HG03342 (cell line): ENCODE measurements at regions not wholly inside any gene's neighbourhood (a gene's known extent, or its start where the extent isn't known, plus 50 kb on each side); places are given as distances from the start of the nearest gene placed in this dataset.
"Not testable (repeated sequence)": the region's sequence is repeated elsewhere in the genome, so short reads cannot be mapped to it uniquely, and the experiment has no call there.

Experiments used
- ATAC-seq: cut with Tn5 transposase; IDR thresholded peaks from one replicate; pipeline ENCODE4 v1.9.1; 2021; ENCODE audit warnings: mild to moderate bottlenecking, moderate library complexity; ENCODE audit not compliant: unreplicated experiment

DNA sequence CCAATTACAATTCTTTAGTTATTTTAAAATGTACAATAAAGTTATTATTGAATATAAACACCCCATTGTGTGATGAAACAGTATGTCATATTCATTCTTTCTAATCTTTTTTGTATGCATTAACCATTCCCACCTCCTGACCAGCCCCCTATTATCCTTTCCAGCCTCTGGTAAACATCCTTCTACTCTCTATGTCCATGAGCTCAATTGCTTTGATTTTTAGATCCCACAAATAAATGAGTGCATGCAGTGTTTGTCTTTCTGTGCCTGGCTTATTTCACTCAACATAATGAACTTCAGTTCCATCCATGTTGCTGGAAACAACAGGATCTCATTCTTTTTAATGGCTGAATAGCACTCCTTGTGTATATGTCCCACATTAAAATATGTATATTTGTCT lies 1858.9 kb upstream of the C9orf72 start:
- ATAC-seq, result no peak

DNA sequence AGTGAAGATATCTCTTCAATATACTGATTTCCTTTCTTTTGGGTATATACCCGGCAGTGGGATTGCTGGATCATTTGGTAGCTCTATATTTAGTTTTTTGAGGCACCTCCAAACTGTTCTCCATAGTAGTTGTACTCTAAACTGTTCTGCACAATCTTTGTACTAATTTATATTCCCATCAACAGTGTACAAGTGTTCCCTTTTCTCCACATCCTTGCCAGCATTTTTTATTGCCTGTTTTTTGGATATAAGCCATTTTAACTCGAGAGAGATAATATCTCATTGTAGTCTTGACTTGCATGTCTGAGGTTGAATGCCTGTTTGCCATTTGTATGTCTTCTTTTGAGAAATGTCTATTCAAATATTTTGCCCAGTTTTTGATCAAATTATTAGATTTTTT lies 1859.4 kb upstream of the C9orf72 start:
- not testable (repeated sequence) for ATAC-seq

DNA sequence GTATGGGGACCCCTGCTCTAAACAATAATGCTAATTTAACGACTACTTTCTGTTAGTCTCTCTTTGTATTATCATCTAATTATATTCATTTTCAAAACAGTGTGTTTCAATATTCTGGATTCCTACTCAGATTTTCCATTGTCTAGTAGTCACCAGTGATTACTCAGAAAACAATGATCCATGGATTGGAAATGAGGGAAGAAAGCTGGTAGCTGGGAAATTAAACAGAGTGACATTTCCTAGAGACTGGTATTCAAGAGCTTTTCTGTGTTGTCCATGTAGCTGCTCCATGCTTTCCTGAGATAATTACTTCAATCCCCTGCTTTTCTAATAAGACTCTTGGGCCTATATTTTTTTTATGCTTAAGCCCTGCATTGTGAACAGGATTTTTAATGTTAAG lies 1862.1 kb upstream of the C9orf72 start:
- no peak for ATAC-seq

DNA sequence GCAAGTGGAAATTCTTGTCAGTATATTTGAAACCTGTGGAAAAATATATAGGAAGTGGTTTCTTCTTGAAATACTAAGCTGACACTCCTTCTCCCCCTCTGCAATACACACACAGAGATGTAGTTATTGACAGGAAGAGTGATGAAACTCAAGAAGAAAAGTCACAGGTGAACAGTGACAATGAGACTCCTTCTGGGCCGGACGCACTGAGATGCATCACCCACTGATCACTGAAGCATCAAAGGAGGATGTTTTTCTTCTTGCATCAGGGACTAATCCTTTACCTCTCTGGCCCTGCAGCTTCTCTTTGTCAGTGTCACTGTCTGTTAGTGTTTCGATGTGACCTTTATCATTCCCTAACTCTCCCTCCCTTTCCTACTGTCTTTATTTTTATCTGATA lies 1864.2 kb upstream of the C9orf72 start:
- ATAC-seq, result no peak

DNA sequence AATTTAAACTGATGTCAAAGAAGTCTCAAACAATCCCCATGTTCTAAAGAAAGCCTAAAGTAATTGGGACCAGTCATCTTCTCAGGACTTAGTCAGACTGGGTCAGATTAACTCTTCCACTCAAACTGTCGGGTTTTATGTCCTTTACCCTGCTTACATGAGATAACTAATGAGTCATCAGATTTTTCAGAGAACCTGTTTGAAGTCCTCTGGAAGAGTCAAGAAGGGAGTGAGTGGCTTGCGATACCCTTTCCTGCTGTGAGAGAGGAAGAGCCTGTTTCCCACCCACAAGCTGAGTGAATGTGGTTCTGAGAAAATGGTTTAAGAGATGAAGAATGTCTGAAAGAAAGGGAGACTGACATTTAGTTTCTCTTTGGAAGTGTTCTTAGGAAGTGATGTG lies 1866.7 kb upstream of the C9orf72 start:
- ATAC-seq, result no peak

DNA sequence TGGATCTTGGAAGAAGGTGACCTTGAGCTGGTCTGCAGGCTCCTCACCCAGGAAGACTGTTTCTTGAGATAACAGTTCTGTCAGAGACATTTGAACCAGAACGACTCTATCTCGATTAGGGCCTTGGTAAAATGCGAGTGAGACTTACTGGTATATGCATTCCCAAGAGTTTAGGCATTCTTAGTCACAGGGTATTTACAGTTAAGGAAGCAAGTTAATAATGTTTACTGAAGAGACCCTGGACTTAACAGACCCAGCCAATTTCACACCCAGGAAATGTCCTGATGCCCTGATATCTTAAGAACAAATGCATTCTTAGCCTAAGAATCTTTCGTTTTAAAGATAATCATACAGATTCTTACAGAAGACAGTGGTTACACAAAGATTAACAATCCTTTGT lies 1867.2 kb upstream of the C9orf72 start:
- ATAC-seq, result no peak

DNA sequence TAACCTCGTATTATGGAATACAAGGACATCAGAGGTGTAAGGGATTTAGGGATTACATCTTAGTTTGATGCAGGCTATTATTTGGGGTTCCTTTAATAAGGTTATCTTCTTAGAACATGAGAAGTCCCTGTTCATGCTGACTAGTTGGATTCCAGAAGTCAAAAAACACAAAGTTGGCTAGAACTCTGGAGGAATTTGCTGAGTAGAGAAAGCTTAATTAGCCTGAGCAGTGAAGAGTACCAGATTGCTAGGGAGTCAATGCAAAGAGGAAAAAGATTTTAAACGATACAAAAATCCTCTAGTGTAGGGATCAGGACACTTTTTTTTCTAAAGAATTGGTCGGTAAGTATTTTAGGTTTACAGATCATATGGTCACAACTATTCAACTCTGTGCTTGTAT lies 1872.5 kb upstream of the C9orf72 start:
- no peak for ATAC-seq

DNA sequence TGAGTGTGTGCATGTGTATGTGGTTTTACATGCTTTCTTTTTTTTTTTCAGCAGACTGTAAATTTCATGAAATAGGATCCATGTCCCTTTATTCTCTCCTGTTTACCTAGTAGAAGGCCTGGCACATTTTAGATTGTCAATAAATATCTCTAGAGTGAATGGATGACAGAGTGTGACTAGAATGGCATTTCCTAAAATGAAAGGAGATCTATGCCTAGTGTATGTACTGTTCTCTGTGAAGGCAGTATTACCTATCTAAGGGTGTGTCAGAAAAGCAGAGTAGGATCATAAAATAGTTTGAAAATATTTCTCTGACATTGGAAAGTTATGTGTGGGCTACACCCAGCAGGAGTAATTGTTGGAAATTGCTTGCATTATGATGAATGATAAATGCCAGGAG lies 1876.0 kb upstream of the C9orf72 start:
- ATAC-seq, result no peak

DNA sequence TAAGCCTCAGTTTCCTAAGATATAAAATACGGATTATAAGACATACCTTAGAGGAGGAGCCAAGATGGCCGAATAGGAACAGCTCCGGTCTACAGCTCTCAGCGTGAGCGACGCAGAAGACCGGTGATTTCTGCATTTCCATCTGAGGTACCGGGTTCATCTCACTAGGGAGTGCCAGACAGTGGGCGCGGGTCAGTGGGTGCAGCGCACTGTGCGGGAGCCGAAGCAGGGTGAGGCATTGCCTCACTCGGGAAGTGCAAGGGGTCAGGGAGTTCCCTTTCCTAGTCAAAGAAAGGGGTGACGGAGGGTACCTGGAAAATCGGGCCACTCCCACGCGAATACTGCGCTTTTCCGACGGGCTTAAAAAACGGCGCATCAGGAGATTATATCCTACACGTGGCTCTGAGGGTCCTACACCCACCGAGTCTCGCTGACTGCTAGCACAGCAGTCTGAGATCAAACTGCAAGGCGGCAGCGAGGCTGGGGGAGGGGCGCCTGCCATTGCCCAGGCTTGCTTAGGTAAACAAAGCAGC lies 1877.1 kb upstream of the C9orf72 start:
- ATAC-seq, result not testable (repeated sequence)

DNA sequence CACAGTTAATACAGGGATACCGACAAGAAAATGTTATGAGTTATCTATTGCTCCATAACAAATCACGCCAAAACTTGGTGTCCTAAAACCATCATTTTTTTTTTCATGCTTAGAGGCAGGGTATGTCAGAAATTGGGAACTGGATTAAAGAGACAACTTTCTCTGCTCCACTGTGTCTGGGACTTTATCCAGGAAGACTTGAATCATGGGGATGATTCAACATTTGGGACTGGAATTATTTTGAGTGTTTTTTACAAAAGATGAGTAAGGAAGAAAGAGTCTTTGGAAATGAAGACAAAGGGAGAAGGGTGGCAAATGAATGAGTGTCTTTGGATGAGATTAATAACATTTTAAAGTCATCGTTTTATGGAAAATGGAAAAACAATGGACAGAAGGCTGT lies 1883.7 kb upstream of the C9orf72 start:
- no peak for ATAC-seq

DNA sequence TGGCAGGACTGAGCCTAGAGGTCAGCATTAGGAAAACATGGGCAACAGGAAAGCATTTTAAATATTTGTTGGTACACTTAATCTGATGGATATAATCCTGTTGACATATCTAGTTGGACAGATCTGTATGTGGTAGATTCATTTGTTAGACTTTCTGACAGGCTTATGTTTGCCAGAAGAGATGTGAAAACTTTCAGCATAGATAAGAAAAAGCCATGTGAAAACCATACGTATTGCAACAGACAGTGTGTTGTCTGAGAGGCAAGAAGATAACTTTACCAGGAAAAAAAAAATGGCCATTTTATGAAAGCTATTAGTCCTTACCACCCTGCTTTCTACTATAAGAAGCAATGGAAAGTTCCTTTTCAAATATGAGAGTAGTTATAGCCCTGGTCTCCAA lies 1902.2 kb upstream of the C9orf72 start:
- ATAC-seq, result no peak

DNA sequence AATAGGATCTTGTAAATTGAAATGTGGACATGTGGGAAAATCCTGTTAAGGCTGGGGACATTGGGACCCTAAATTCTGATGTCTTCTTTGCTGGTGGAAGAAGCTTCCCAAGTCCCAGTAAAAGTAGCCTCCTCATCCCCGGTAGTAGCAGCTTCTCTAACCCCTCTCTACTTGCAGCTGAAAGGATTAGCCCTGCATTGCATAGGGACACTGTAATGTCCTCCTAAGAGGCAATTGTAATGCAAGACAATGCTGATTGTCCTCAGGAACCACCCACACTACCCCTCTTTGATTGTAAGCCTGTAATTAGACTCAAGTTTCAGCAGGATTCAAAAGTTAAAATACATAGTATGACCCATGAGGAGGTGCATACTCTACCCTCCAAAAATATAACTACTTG lies 1938.4 kb upstream of the C9orf72 start:
- no peak for ATAC-seq

DNA sequence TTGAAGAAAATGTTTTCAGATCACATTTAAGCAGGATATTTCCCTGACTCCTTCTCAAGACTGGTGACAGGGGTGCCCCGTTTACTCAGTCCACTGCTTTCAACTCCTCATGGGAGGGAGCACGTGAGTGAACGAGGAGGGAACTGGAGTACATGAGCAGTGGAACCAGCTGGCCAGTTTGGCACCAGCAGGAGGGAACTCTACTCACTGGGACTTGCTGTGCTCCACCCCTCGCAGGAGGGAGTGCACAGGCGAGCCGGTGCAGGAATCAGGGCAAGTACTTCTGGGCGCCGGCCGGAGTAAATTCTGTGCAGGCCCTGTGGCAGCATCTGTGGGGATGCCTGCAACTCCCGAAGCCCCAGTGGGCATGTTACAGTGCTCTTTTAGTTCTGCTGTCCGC lies 1941.1 kb upstream of the C9orf72 start:
- no peak for ATAC-seq

DNA sequence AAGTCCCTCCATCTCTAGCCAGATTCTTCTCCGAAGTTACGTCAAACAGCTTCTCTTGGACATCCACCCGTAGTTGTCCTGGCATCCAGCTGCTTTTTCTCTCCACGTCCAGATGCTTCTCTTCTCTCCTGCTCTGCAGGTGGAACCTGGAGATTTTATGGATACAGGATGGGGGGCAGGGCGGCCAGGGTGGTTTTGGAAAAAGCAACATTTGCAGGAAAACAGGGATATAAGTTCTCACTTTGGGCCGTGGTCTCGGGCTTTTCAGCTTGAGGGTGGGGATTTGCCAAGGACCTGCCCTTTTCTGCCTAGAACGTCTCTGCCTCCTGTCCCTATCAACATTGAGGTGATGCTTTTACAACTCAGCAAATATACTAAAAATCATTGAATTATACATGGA lies 1941.6 kb upstream of the C9orf72 start:
- ATAC-seq, result no peak

DNA sequence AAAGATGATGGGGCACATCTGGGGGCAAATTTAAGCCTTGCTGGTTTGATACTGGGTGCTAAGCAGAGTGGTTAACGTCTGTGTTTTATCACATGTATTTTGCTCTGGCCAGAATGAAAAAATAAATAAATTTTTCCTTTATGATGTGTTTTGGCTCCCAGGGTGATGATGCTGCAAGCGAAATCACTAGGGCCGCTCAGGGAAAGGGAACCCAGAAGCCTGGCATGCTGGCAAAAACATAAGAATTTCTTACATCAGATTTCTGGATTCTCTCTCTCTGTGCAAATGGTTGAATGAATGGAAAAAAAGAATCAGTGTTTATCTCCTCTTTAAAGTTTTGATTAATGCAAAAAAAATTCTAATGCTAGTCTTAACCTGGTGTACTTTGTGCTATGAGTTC lies 1975.2 kb upstream of the C9orf72 start:
- ATAC-seq, result no peak

DNA sequence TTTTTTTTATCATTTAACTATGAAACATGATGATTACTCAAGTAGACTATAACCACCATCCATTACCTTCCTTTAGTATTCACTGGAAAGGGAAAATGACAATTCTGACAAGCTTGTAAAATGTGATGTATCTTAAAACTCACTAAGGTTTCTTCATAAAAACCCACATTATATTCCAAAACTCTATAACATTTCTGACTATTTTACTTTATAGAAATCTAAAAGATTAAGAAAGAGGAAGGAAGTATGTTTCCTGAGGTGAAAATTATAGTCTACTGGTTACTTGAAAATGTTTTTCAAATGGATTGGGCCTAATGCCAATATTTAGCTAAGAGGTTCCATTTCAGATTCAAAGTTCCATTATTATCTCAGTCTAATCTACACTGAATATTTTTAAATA lies 1982.2 kb upstream of the C9orf72 start:
- ATAC-seq, result no peak

DNA sequence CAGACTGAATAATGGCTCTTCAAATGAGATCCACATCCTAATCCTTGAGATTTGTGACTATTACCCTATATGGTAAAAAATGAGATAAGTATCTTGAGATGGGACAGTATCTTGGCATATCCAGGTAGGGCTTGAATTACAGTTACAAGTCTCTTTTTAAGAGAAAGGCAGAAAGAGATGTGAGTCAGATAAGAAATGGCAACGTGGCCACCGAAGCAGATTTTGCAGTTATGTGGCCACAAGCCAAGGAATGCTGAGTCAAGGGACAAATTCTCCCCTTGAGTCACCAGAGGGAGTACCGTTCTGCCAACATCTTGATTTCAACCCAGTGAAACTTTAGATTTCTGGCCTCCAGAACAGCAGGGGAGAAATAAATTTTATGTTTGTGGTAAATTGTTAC lies 1983.0 kb upstream of the C9orf72 start:
- ATAC-seq, result no peak

DNA sequence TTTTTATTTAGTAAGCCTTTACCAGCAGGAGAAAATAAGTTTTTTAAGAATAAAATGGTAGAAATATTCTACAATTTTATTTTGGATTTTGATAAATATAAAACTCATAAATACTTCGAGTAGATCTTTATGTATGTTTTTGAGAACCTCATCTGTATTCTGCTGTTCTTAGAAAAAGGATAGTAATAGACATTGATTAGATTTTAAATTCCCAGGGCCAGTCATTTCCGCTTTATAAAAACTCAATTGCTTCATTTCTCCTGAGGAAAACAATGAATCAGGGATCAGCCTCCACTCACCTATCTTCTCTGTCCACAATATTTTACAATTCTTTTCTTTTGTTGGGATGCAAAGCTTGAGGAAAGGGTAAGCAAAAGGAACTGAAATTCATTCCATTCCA lies 1983.5 kb upstream of the C9orf72 start:
- ATAC-seq, result no peak

DNA sequence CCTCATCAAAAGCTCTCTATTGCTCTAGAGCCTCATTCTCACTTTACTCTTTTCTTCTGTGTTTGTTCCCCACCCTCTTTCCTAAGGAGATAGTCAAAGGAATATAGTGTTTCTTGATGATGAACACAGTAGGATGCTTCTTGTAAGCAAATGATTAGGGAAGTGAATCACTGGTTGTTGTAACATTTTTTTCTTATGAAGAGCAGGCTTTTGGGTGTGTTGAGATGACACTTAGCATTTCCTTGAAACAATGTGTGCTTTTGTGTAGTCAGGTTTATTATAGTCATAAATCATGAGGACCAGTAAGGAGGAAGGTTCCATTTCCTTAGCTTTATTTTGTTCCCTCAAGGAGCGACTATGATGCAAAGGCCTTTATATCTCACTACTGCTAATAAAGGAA lies 1991.3 kb upstream of the C9orf72 start:
- ATAC-seq, result no peak

DNA sequence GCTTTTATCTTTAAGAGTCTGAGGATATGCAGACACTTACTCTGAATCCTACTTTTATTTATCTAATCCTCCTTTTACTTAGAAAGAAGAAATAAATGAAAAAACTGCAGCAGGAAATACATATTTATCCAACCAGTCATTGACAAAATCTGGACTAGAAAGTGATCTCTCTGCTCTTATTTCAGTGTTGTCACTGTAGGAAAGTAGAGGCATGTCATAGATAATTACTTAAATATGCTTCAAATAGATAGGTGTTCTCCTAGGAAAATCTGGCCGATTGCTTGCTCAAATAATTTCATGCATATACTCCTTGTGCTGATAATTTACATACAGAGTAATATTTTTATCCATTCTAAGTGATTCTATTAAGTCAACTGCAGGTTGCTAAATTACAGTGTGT lies 2001.9 kb upstream of the C9orf72 start:
- ATAC-seq, result no peak

DNA sequence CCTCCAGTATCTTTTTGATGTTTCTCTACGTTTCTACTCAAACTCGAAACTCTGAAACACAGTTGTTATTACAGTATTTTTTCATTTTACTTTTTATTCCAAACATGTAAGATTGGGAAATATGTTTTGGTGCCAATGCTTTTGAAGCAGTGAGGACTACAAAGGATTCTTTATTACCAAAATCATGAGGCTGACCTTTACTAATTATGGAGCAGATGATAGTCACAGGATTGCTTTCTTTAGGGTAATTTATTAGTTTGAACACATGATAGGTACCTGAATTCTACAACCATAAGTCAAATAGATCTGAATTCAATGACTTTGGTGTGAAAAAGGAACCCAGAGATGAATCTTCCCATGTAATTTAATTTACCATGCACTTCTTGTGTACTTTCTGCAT lies 2015.1 kb upstream of the C9orf72 start:
- ATAC-seq, result no peak

DNA sequence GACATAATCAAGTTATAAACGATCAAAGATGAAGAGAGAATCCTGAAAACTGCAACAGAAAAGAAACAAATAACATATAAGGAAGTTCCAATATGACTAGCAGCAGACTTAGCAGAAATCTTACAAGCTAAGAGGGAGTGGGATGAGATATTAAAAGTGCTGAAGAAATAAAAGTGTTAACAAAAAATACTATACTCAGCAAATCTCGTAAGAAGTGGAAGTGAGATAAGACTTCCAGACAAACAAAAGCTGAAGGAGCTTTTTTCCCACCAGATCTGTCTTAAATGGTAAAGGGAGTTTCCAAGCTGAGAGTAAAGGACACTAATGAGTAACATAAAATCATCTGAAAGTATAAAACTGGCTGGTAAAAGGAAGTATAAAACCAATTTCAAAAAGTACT lies 2036.0 kb upstream of the C9orf72 start:
- ATAC-seq, result no peak

DNA sequence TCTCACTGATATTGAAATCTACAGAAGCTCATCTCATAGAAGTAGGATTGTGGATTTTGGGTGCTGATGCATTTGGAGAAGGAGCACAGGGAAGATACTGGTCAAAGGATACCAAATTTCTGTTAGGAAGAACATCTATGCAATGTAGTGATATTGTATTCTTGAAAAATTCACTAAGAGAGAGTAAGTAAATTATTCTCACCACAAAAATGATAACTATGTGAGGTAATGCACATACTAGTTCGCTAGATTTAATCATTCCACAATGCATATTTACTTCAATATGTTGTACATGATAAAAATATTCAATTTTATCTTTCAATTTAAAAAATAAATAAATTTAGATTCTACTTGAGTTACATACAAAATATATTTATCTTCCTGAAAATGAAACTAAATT lies 2040.5 kb upstream of the C9orf72 start:
- ATAC-seq, result no peak

DNA sequence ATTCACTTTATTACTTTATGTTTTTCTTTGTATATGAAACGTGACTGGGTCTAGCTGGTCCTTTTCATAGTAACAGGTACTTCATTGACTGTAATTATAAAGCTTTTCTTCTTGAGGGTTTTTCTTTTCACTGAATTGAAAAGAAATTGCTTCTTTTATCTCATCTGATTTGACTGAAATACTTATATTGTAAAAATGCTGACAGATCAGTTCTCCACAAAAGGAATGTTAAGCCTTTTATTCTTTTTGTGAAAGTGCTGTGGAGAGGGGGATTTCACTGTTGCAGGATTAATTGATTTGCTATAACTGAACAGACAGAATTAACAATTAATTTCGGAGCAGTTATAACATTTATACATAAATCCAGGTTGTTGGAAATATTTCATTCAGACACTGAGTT lies 2043.6 kb upstream of the C9orf72 start:
- ATAC-seq, result no peak
